Right lung (tissue), 2 donors: ENCODE measurements at regions not wholly inside any gene's neighbourhood (a gene's known extent, or its start where the extent isn't known, plus 50 kb on each side); places are given as distances from the start of the nearest gene placed in this dataset.
"Not testable (repeated sequence)": the region's sequence is repeated elsewhere in the genome, so short reads cannot be mapped to it uniquely, and the experiment has no call there.

Experiments used
- DNase-seq, 2 donors: peaks; one replicate each; pipeline ENCODE4 v3.0.0-alpha.2; 2013

GRCh38 chr21:6133852-6134630, 4387.3 kb upstream of the TPTE start:
- not testable (repeated sequence) for DNase-seq

- not testable (repeated sequence) for DNase-seq
Measured at GRCh38 chr21:6136732-6137131, 4384.7 kb upstream of the TPTE start.

- DNase-seq, result not testable (repeated sequence)
Measured at GRCh38 chr21:6138244-6139136, 4382.9 kb upstream of the TPTE start.

- not testable (repeated sequence) for DNase-seq
Measured at GRCh38 chr21:6139331-6139730, 4382.1 kb upstream of the TPTE start.

GRCh38 chr21:6139862-6140261, 4381.5 kb upstream of the TPTE start:
- DNase-seq, result not testable (repeated sequence)

GRCh38 chr21:6140467-6141137, 4380.8 kb upstream of the TPTE start:
- not testable (repeated sequence) for DNase-seq

- not testable (repeated sequence) for DNase-seq
Measured at GRCh38 chr21:6141138-6141474, 4380.3 kb upstream of the TPTE start.

- DNase-seq, result not testable (repeated sequence)
Measured at GRCh38 chr21:6153154-6153553, 4368.2 kb upstream of the TPTE start.

- not testable (repeated sequence) for DNase-seq
Measured at GRCh38 chr21:6154524-6155320, 4366.7 kb upstream of the TPTE start.

GRCh38 chr21:6156712-6157389, 4364.5 kb upstream of the TPTE start:
- not testable (repeated sequence) for DNase-seq

- not testable (repeated sequence) for DNase-seq
Measured at GRCh38 chr21:6157515-6157914, 4363.9 kb upstream of the TPTE start.

- DNase-seq, result not testable (repeated sequence)
Measured at GRCh38 chr21:6158171-6158570, 4363.2 kb upstream of the TPTE start.
